ENCODE measurements at regions not wholly inside any gene's neighbourhood (a gene's known extent, or its start where the extent isn't known, plus 50 kb on each side); places are given as distances from the start of the nearest gene placed in this dataset.

DNA sequence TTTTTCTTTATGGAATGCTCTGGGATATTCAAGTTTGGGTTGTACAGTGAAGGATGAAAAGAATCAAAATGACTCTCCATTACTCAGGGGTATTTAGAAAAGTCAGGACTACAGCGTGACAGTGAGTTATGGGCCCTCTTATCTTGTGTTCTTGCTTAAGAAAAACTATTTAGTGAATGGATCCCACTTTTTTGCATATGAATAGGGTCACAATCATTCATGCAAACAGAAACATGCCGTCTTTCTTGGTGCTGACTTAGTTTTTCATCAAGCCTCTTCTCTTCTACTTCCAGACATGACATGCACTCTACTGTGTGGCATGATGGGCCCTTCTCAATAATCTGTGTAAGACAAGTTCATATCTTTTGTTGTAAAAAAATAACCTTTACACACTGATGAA, 488.4 kb upstream of the MMS22L start (continued):
- TF ChIP-seq, protein P1, sequence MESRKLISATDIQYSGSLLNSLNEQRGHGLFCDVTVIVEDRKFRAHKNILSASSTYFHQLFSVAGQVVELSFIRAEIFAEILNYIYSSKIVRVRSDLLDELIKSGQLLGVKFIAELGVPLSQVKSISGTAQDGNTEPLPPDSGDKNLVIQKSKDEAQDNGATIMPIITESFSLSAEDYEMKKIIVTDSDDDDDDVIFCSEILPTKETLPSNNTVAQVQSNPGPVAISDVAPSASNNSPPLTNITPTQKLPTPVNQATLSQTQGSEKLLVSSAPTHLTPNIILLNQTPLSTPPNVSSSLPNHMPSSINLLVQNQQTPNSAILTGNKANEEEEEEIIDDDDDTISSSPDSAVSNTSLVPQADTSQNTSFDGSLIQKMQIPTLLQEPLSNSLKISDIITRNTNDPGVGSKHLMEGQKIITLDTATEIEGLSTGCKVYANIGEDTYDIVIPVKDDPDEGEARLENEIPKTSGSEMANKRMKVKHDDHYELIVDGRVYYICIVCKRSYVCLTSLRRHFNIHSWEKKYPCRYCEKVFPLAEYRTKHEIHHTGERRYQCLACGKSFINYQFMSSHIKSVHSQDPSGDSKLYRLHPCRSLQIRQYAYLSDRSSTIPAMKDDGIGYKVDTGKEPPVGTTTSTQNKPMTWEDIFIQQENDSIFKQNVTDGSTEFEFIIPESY (IDR thresholded peaks at IDR 0.05; ENCODE audit: extremely low read depth, insufficient replicate concordance, low read length) = no peak
- no peak for TF ChIP-seq SIN3A (IDR thresholded peaks at IDR 0.05; ENCODE audit: low read depth)

DNA sequence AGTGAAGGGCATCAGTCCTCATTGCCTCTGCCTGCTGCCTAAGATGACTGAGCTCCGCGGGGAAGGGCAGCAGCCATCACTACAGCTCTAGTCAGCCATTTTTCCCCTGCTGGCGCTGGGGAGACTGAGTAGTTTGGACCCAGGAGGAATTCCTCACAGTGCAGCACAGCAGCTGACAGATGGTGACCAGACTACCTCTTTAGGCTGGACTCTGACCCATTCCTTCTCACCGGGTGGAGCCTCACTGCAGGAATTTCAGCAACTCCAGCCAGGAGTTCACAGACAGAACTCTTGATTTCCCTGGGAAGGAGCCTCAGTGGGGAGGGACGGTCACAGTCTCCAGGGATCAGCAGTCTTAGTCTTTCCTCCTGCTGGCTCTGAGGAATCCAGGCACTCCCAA, 492.0 kb upstream of the MMS22L start:
- H3K4me2 ChIP-seq (ENCODE audit: low read length) = no peak overlapping the region
- H3K79me2 ChIP-seq (ENCODE audit: insufficient read depth, low read length) = no peaks in the 10 kb centered on the region
- no peak overlapping the region for H3K4me3 ChIP-seq (replicated peaks in 1 of 2; ENCODE audit: low read depth in 1 of 2, low read length in 2 of 2)
- ATAC-seq = no peak
- ChIA-PET RAD21 (ENCODE audit: low non-redundant PET in 1 of 2, low total read pairs in 2 of 2, uncharacterized antibody in 2 of 2, unreplicated experiment in 2 of 2) (no interaction called here), CTCF (no interaction called here), POLR2A (no interaction called here)
- no peaks in the 10 kb centered on the region for H3K4me1 ChIP-seq (ENCODE audit: control insufficient read depth in 1 of 2, insufficient read depth in 2 of 2, low read length in 2 of 2)
- no peaks in the 10 kb centered on the region; the same call in 1 of the 2 replicates for H4K20me1 ChIP-seq (ENCODE audit: insufficient read depth)
- BruUV-seq (replicated peaks) = no TSS peak
- peaks cover 19% of the 10 kb centered on the region for H3K27me3 ChIP-seq (ENCODE audit: insufficient read depth, low read length)
- DNase-seq (ENCODE audit: low read depth, low spot score) = no peak
- no peaks in the 10 kb centered on the region for H3K9me2 ChIP-seq (ENCODE audit: insufficient read depth)
- no peaks in the 10 kb centered on the region for H3K9me3 ChIP-seq (ENCODE audit: control insufficient read depth in 1 of 2, insufficient read depth in 1 of 2, low read depth in 1 of 2, low read length in 2 of 2)
- H3K27ac ChIP-seq (ENCODE audit: low read depth, low read length) = no peak overlapping the region
- TF ChIP-seq SIN3A (IDR thresholded peaks at IDR 0.05; ENCODE audit: low read depth) (no peak), SP1 (IDR thresholded peaks at IDR 0.05; ENCODE audit: low read depth) (no peak), YY1 (IDR thresholded peaks at IDR 0.05; ENCODE audit: extremely low read depth, insufficient replicate concordance, low read depth, low read length) (no peak), MAX (IDR thresholded peaks at IDR 0.05) (no peak), FOSL1 (IDR thresholded peaks at IDR 0.05; ENCODE audit: low read depth) (no peak), RAD21 (IDR thresholded peaks at IDR 0.05; ENCODE audit: low read depth) (no peak), ZFX (IDR thresholded peaks at IDR 0.05) (no peak), SRF (IDR thresholded peaks at IDR 0.05; ENCODE audit: low read depth) (no peak), CTCF (IDR thresholded peaks at IDR 0.05 in 2 of 3, conservative IDR thresholded peaks at IDR 0.05 in 1 of 3; ENCODE audit: borderline replicate concordance in 1 of 3, insufficient read depth in 1 of 3, low read depth in 2 of 3, low read length in 2 of 3) (no peak), EZH2 (IDR thresholded peaks at IDR 0.05) (no peak), CEBPB (IDR thresholded peaks at IDR 0.05; ENCODE audit: low read depth) (no peak), ELF1 (IDR thresholded peaks at IDR 0.05; ENCODE audit: borderline replicate concordance, low read depth) (no peak), TCF7L2 (IDR thresholded peaks at IDR 0.05; ENCODE audit: borderline replicate concordance, extremely low read depth, insufficient read depth, insufficient read length) (no peak)
- H2AFZ ChIP-seq (ENCODE audit: low read depth, low read length, poor library complexity, severe bottlenecking) = no peak overlapping the region
- intact Hi-C loops (cut with micrococcal nuclease) = no loop called here
- no peak overlapping the region for H3K9ac ChIP-seq (ENCODE audit: low read length)
- no peaks in the 10 kb centered on the region for H3K36me3 ChIP-seq (ENCODE audit: control insufficient read depth in 1 of 2, insufficient read depth in 2 of 2, low read length in 2 of 2)

Measured in HCT116 (cell line).